Midbrain (tissue), 1 donor: ENCODE measurements at regions not wholly inside any gene's neighbourhood (a gene's known extent, or its start where the extent isn't known, plus 50 kb on each side); places are given as distances from the start of the nearest gene placed in this dataset.

Experiments used
- DNase-seq: peaks from one replicate; lab custom pipeline; 2025; lab: John Stamatoyannopoulos, UW

DNA sequence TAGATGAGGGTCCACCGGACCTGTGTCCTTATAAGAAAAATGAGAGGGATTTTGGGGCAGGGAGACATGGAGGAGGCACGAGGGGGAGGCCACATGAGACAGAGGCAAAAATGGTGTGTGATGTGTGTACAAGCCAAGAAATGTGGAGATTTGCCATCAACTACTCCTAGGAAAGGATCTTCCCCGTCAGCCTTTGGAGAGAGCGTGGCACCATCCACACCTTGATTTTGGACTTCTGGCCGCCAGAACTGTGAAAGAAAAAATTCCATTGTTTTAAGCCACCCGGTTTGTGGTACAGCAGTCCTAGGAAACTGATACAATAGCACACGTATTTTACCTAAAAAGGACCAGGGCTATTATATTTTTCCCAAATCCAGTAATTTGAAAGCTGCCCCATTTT, 829.0 kb upstream of the SALL3 start:
- DNase-seq: no peak

DNA sequence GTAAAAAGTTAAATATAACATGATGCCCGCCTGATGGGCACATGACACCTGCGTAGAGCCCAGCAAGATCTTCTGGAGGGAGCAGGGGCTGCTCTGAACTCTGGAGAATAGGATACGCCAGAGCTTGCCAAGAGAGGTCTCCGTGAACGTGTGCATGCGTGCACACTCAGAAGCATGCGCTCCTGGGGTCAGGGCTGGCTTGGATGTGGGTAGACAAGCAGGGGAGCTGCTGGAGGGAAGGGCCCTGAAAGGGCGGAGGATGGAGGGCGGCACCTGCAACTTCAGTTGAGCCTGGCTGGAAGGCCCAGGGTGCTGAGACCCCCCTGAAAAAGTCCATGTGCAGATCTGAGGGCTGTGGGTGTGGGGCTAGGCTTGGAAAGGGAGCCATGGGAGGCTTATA, 828.4 kb upstream of the SALL3 start:
- no peak for DNase-seq

DNA sequence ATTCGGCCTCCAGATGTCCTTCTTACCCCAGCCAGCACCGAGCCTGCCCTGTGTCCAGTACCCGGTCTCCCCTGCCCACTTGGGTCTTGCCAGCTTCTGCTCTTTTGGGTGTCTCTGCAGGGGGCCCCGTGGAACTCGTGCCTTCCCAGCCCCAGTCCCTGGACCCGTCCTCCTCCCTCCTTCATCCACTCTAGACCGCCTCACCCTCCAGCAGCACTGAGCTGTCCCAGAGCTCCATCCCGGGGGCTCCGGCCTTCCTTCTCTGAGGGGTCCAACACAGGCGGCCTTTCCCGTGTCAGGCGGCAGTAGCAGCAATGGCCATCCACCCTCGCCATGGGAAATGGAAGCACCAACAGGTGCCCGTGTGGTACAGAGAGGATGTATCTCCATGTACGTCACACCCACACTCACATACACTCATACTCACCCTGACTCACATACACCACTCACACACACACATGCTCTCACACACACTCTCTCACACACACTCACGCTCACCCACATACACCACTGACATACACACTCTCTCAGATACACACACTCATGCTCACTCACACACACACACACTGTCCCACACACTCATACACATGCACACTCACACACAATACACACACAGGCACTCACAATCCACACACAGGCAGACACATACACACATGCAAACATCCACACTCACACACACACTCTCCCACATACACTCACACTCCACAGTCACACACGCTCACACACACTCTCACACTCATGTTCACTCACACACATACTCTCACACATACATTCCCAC, 827.5 kb upstream of the SALL3 start:
- no peak for DNase-seq

DNA sequence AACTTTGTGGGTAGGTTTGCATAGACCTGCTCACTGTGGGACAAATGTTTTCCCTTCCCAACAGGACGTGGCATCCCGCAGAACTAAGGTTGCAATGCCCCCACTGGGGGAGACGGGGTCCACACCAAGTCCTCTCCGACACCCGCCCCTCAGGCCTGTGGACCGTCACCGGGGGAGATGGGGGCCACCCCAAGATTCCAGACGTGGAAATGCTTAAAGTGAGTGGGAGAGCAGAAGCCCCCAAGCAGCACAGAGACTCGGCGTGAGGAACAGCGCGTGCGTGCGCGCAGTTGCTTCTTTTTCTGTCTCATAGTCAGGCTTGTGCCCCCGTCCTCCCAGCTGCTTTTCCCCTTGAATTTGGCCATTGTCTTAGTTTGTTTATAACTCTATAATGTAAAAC, 826.3 kb upstream of the SALL3 start:
- DNase-seq: no peak

DNA sequence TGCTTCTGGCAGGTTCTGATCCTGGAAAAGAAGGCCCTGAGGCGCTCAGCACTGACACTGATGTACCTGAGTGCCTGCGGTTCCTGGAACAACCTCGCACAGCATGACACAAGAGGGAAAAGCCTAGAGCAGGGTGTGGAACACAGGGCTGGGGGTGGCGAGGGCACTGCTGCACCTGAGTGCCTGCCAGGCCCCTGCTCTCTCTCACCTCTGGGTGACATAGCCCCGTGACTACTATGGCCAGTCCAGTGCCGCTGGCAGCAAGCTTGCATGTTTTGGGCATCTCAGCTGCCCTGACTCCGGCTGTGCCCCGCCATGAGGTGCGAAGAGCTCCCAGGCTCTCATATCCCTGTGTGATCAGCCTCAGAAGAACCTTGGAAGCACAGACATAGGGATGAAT, 825.2 kb upstream of the SALL3 start:
- no peak for DNase-seq

DNA sequence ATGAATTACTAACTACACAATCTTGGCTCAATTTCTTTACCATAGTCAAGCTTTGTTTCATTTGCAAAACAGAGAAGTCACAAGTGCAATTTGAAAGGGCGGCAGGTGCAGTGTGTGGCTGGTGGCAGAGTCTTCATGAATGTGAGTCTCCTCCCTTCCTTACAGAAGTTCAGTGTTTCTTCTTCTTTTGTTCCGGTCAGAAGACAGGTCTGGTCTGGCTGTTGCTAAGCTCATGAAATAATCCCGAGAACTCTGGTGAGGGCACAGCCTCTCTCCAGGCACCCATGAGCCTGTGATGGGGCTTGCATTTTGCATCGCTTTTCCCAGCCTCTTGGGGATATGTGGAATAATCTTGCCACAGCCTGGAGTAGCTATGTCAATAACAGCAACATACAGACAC, 824.8 kb upstream of the SALL3 start:
- no peak for DNase-seq

DNA sequence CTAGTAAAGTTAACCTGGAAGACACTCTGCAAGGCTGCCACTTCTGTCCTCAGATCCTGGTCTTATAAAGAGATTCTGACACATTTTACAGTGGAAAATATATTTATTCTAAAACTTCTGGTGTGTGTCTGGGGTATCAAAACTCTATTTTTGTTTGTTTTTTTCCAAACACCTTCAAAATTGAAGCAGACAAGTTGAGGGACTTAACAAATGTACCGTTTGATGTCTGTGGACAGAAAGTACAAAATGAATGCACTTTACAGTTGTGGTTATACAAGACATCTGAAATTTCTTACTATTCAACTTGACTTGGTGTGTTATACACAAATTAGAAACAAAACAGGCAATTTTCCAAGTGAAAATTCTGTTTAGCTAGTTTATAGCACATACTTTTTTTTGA, 823.2 kb upstream of the SALL3 start:
- no peak for DNase-seq

DNA sequence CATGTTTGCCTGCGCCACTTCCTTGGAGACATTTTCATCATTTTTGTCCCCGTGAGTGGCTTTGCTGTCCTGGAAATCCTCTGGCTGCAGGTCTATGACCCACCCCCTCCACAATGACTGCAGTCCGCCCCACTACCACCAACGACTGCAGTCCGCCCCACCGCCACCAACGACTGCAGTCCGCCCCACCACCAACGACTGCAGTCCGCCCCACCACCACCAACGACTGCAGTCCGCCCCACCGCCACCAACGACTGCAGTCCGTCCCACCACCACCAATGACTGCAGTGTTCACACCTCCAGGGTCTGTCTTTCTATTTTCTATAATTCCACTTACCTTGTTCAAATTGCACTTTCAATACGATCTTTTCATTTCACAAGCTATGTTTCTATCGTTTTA, 820.7 kb upstream of the SALL3 start:
- no peak for DNase-seq

DNA sequence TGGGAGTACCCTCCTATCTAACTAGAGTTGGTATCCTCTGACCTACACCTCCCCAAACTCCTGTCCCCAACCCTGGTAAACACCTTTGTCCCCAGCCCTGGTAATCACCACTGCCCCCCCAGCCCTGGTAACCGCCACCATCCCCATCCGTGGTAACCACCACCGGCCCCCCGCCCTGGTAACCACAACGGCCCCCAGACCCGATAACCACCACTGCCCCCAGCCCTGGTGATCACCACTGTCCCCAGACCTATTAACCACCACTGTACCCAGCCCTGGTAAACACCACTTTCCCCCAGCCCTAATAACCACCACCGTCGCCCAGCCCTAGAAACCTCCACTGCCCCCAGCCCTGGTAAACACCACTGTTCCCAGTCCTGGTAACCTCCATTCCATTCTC, 820.2 kb upstream of the SALL3 start:
- no peak for DNase-seq

DNA sequence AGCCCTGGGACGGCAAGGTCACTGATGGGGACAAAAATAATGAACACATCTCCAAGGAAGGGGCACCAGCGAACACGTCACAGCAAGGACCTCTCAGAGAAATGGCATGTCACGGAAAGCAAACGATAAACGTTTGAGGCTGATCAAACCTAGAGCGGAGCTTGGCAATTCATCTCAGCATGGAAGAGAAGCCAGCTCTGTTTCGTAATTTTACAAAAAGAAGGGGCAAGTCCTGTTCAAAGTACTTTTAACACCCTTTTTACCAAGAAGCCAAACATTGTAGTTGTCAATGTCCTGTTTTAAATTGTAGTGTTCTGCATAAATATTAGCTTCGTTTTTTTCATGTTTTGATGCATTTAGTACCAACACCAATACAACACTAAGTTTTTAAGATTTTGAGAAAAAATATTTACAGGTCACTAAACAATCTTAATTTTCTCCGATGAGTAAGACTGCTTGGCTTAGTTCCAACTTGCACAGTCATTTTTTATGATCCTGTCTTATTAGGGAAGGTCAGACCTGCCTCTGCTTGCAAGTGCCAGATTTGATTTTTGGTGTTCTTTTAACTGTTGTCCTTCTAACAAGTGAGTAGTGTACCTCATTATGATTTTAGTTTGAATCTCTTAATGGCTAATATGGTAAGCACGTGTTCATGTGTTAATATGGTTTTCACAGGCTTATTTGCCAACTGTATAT, 818.5 kb upstream of the SALL3 start:
- no peak for DNase-seq

DNA sequence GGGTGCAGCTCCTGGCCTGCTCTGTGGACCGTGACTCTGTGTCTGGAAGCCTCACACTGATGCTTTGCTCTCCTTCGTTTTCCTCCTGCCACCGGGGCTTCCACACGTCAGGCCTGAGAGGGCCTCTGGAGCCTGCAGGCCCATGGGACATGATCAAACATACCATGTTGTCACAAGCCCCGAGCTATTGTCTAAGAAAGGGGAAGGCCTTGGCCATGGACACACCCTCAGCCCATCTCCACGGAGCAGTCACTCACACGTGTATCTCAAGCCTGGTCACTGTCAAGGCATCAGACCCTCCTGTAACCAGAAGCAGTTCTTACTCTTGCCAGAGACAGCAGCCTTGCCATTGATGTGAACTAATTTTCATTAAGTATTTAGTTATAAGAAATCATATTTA, 814.1 kb upstream of the SALL3 start:
- DNase-seq: no peak

DNA sequence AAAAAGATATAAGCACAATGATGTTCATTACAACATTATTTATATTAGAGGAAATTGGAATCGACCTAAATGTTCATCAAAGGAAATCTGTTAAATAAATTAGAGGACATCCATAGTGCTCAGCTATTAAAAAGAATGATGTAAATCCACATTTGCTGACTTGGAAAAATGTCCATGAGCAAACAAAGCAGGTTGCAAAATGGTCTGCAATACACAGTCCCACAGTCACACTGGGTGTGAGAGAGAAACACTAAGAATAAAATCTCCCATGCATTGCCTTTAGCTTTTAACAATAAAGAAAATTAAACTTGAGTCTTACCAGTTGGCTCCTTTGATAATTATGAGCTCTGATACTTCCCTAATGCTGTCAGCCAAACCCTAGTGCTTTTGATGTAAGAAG, 811.1 kb upstream of the SALL3 start:
- no peak for DNase-seq

DNA sequence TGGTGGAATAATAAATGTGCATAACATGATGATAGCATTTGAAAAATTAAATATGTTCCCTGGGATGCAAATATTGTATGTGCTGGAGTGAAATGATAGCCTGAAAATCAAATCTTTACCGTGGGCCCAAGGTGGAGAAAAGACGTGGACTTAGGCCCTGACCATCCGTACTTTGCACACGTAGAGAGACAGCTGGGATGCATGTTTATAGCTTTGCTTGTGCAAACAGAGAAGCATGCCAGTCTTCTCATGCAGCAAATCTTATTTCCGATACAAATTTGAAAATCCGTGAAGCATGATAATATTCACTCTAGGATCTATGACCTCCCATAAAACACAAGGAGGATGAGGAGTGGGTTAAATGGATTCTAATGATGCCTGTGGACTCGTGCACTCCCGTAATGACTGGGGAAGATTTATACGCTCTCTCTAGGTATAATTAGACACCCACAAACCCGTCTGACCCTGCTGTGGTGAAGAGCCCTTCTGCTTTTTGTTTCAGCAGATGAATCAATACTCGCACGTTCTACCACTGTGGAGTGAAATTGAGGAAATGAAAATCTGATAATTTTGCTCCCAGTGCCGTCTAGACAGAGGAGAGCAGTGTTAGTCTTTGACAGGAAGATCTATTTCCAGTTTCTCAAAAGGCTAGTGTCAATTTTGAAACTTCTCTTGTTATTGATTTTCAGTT, 810.3 kb upstream of the SALL3 start:
- DNase-seq: peak; percentile 21

DNA sequence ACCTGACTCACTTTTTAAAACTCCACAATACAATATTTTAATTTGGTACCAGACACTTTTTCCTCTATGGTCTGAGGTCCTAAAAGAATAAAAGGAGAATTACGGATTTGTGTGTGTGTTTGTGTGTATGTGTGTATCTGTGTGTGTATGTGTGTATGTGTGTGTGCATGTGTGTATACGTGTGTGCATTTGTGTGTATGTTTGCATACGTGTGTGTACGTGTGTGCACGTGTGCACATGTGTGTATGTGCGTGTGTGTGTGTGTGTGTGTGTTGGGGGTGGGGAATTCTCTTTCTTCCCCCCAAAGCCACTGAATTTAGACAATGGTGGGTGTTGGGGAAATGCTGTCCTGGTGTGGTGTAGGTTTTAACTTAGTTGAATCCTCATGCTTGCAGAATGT, 807.7 kb upstream of the SALL3 start:
- no peak for DNase-seq

DNA sequence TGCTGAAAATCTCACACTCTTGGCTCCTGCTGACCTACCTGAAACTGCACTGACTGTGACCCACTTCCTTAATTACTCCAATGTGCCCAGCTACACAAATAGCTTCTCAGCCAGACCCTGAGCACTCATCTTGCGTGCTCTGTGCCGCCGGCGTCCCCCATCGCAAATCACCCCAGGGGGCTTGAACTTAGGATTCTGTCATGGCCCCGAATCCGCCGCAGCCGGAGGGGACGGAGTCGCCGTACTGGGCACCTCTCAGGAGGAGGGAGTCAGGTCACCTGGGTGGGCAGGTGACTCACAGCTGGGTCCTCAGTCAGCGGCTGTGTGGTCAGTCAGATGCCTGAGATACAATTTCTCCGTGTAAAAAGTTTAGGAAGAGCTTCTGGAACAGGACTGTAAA, 804.9 kb upstream of the SALL3 start:
- DNase-seq: no peak

DNA sequence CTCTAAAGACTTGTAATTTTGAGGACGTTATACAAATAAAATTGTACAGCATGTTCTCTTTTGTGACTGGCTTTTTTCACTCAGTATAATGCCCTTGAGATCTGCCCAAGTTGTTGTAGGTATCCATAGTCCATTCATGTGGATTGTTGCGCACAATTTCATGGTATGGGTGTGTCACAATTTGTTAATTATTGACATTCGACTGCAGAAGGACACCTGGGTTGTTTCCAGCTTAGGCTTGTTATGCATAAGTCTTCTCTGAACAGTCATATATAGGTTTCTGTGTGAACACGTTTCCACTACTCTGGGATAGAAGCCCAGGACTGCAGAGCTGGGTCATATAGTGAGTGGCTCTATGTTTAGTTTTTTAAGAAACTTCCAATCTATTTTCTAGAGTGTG, 800.8 kb upstream of the SALL3 start:
- no peak for DNase-seq

DNA sequence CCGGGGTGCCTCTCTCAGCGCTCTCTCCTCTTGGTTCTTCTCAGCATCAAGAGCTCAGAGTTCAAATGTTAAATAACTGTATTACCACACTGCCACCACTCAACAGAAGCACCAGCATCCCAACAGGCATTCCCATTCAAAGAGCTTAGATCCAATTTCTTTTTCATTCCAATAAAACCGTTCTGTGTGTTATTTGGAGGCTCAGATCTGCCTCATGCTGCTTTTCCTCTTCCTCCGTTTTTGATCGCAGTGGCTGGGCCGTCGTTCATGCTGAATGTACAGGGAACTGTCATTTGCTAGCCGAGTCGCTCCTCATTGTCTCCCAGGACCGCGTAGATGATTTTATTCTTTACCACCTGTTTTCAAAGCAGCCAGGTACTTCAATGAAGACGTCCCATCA, 798.9 kb upstream of the SALL3 start:
- DNase-seq: no peak

DNA sequence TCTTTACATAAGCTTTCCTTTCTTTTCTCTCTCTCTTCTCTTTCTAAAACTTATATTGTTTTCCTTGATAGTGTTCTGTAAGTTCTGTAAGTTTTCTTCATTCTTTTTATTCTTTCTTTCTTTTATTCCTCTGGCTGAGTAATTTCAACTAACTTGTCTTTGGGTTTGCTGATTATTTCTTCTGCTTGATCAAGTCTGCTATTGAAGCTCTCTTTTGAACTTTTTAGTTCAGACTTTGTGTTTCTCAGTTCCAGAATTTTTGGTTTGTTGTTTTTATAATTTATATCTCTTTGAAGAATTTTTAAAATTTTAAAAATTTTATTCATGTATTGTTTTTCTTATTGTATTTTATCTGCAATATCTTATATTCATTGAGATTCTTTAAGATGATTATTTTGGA, 795.8 kb upstream of the SALL3 start:
- DNase-seq: no peak

DNA sequence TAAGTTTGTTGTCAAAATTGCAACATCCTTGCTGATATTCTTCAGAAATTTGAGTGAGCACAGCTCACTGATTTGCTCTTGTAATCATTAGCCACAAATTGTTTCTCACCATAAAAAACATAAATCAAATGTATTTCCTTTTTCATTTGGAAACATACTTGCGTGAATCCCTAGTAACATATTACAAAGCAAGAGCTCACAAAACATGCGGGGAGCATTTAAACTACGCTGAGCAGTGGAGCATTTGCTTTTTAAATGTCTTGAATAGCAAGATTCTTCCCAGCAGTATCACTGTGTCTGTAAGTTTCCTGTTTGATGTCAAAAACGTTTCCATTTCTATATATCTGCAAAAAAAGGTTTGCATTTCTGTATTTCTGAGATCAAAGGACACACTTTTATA, 788.3 kb upstream of the SALL3 start:
- no peak for DNase-seq

DNA sequence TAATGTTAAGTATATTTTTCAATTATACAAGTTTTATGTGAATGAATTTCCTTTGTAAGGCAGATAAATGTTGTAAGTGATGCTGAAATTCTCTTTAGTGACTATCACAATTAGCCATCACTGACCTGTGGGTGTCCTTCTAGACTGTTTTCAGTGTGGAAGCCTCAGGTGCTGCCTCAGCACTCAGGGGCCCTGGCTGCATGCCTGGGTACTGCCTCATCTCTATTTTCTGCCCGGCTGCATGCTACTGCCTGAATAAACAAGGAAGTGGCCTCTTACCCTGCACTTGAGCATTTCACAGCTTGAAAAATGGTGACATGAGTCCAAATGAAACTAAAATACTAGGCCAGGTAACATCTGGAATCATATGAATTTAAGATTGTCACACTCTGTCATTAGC, 787.6 kb upstream of the SALL3 start:
- DNase-seq: peak; percentile 45

DNA sequence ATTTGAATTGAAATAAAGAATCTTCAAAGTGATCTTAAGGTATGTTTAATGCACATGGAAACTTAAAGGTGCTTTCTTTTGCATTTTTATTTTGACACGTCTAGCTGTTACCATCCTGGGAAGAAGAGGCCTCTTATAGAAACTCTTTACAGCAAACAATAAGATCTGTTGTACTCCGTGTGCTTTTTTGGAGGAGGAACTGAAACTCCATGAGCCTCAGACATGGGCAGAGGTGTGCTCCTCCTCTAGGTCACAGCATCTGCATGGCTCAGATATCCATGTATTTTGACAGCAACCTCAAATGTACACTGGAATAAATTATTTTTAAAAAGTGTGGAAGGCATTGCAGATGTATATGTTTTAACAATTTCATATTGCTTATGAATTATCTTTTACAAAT, 783.3 kb upstream of the SALL3 start:
- no peak for DNase-seq

DNA sequence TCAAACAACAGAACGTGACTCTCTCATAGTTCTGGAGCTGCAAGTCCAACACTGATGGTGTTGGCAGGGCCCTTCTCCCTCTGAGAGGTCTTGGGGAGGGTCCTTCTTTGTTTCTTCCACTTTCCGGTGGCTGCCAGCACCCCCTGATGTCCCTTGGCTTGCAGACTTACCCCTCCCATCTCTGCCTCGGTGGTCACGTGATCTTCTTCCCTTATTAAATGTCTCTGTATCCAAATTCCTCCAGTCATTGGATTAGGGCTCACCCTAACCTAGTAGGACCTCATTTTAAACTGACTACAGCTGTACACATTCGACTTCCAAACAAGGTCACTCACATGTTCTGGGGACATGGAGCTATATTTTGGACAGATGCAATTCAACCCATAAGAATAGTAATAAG, 780.6 kb upstream of the SALL3 start:
- DNase-seq: no peak

DNA sequence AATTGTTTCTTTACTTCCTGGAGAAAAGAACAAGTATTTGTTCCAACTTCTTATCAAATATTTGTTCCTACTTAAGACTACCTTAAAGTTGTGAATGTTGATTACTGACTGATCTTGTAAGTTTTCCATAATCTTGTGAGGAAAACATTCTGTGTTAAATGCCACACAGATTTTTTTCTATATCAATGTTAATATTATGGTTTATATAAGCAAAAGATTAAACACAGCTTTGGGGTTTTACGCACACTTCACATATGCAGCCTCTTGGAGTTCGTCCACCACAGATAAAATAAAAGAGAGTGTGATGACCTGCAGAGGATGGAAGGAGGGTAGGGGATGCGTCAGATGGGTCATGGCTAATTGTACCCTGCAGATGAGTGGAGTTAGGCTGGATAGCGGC, 780.0 kb upstream of the SALL3 start:
- DNase-seq: no peak
